NCI-H1694 (cell line): ENCODE measurements at regions not wholly inside any gene's neighbourhood (a gene's known extent, or its start where the extent isn't known, plus 50 kb on each side); places are given as distances from the start of the nearest gene placed in this dataset.
"Not testable (repeated sequence)": the region's sequence is repeated elsewhere in the genome, so short reads cannot be mapped to it uniquely, and the experiment has no call there.

Source experiments
- DNase-seq: peaks from one replicate; lab custom pipeline; 2025; lab: John Stamatoyannopoulos, UW

- no peak for DNase-seq
Observed at GRCh38 chr22:26806445-26807175, 149.2 kb downstream of the MIAT start.

DNA sequence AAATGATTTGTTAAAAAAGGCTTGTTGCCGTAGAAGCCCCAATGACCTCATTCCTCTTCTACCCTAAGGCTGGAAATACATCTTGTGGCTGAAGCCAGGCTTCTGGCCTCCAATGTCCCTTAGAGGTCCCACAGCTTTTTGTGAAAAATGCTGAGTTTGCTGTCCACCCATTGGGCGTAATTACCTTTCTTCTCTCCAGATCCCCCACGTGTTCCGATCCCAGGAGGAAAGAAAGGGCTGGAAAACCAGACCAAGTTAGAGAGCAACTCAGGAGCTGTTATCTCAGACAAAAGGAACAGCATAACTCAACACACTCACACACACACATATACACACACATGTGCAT, 154.2 kb downstream of the MIAT start:
- no peak for DNase-seq

DNA sequence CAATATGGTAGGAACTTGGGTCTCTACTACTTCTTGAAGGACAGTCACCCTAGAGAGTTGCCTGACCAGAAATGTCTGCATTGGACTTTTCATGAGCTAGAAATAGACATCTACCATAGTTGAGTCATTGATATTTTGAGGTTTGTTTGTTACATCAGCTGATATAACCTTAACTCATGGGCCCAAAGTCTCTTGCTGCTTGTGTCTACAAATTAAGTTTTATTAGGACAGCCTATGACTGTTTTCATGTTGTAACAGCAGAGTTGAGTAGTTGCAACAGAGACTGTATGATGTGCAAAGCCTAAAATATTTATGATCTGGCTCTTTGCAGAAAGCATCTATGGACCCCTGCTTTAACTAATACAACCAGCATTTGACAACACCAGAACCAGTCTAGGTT, 155.3 kb downstream of the MIAT start:
- no peak for DNase-seq

DNA sequence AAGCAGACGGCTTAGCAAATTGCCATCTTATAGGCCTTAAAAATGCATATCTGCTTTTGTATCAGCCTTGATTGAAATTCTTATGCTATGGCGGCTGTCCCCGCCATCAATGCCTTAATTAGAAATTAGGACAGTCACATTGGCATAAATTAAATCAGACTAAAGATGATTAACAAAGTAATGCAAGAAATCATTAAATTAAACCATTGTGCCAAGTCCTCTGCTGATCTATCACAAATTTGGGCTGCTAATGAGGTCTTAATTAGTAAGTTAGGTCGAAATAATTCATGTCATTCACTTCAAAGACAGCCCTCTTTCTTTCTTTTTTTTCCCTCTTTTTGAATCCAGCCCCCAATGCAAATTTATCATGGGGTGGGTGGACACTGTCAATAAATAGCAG, 159.3 kb downstream of the MIAT start:
- DNase-seq: no peak

GRCh38 chr22:26817926-26818325, 160.5 kb downstream of the MIAT start:
- no peak for DNase-seq

GRCh38 chr22:26821854-26822253, 164.5 kb downstream of the MIAT start:
- no peak for DNase-seq

DNA sequence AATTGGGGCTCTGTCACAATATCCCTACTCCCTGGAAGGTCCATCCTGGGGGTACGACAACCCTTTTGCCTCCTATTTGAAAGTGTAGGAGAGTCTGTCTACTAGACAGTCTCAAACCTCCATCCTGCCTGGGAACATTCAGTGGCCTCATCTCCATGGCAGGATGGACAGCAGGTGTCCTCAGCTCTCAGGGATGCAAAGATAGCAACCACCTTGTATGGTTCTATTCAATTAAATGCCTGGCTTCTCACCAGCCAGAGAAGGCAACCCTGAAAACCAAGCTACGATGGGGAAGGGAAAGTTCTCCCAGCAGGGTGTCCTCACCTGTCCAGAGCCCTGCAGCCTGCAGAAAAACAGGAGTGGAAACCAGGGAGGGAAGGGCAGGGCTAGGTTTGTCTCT, 164.9 kb downstream of the MIAT start:
- no peak for DNase-seq

- no peak for DNase-seq
Observed at GRCh38 chr22:26823966-26824365, 166.6 kb downstream of the MIAT start.

DNA sequence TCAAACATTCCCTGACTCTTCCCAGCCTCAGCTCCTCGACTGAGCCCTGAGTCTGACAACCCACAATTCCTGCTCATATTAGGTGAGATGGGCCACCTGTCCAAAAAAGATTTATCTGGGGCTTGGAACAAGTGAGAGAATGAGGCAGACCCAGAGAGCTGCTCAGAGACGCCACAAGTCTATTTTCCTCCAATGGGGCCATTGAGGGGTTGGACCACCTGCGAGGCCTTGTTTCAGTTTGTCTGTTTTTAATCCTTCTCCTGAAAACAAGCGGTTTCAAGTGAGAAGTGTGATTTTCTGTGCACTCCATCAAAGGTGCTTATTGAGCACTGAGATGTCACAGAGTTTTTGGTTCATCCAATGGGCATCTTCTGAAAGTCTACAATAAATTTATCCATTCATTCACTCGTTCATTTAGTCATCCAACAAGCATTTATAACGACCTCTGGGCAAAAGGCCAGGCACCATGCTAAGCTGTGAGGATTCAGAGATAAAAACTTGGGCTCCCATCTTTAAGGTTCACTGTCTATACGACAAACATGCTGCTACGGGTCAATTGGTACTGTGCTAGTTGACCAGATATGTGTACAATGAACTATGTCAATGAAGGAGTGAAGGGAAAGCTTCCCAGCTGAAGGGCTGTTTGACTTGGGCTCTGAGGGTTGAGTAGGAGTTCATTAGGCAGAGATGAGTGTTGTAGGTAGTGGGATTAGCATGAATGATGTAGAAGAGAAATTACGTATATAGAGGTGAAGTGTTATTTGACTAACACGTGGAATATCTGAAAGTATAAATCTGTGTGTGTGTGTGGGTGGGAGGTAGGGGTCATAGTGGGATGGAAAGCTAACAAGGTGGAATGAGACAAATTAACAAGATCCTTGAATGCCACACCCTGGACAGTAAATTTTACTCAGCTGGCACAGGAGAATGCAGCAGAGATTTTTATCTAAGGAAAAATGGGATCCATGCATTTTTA, 168.9 kb downstream of the MIAT start:
- no peak for DNase-seq

GRCh38 chr22:26827611-26828010, 170.2 kb downstream of the MIAT start:
- no peak for DNase-seq

DNA sequence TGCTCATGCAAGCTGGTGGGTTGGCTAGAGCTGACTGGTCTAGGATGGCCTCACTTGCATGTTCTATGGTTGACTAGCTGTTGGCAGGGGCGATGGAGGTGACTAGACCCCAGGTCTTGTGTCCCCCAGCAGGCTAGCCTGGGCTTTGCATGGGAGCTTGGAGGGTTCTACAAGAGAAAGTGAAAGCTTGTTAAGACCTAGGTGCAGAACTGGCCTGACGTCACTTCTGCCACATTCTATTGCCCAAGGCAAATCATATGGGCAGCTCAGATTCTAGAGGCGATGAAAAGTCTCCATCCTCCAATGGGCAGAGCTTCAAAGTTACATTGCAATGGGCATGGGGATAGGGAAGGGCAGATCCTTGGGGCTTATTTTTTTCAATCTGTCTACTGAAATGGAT, 170.9 kb downstream of the MIAT start:
- DNase-seq: no peak

- DNase-seq: no peak
Observed at GRCh38 chr22:26830837-26831236, 173.4 kb downstream of the MIAT start.

DNA sequence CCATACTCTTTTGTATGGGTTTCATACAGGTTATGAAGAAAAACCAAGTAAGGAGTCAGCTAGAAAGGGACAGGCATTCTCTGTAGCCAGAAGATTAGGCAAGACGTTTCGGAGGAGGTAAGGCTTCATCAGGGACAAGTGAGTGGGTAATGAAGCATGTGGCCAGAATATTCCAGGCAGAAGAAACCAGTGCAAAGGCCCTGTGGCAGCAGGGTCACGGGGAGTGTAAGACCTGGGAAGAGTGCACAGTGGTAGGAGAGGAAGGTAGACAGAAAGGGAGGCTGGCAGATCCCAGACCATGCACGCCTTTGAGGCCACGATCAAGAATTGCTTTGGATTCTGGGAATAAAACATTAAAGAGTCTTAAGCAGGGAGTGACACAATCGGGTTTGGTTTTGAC, 177.6 kb downstream of the MIAT start:
- DNase-seq: no peak

- peak; percentile 3 for DNase-seq
Observed at GRCh38 chr22:26835929-26836528, 178.6 kb downstream of the MIAT start.

DNA sequence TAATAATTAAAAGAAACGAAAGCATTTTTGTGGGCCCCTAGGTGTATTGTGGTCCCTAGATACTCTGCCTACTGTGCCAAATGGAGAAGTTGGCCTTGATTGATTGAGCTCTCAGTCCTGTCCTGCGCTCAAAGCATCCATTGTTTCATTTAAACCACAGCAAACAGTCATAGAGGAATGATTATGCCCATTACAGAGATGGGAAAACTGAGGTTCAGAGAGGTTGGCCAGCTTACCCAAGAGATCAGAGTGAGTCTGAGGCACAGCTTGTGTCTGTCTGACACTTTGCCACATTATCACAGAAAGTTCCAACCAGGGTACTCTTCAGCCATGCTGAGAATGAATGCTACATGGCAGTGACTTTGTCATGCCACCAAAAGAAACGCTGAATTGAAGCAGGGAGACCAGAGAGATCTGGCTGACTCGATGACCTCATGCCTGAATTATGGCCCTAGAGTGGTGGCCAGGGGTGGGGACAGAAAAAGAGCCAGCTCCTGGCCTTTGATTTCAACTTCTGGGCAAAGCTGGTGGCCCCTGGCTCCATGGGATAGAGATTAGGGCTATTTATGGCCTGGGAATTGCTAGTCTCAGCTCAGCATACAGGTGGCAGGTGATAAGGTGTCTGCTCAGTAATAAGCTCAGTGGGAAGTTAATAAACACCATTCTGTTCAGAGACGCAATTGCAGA, 180.5 kb downstream of the MIAT start:
- DNase-seq: no peak

GRCh38 chr22:26838471-26838825, 181.1 kb downstream of the MIAT start:
- no peak for DNase-seq

- no peak for DNase-seq
Observed at GRCh38 chr22:26839216-26839615, 181.8 kb downstream of the MIAT start.

GRCh38 chr22:26840770-26841169, 183.4 kb downstream of the MIAT start:
- DNase-seq: not testable (repeated sequence)

DNA sequence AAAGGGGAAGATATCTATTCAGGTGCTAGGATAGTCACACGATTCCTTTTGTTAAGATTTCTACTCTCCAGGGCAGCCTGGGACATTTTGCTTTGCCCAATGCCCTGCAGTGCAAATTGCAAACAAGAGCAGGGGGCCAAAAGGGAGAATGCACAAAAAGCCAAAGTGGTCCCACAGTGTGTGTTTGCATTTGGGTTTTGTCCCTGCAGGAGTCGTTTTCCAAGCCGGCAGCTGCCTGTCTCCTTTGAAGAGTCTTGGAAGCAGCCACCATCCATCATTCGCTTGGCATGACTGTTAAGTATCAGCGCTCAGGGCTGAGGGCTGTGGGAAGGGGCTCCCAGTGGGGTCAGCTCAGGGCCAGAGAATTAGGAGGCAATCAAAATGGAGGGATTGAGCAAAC, 184.7 kb downstream of the MIAT start:
- no peak for DNase-seq

DNA sequence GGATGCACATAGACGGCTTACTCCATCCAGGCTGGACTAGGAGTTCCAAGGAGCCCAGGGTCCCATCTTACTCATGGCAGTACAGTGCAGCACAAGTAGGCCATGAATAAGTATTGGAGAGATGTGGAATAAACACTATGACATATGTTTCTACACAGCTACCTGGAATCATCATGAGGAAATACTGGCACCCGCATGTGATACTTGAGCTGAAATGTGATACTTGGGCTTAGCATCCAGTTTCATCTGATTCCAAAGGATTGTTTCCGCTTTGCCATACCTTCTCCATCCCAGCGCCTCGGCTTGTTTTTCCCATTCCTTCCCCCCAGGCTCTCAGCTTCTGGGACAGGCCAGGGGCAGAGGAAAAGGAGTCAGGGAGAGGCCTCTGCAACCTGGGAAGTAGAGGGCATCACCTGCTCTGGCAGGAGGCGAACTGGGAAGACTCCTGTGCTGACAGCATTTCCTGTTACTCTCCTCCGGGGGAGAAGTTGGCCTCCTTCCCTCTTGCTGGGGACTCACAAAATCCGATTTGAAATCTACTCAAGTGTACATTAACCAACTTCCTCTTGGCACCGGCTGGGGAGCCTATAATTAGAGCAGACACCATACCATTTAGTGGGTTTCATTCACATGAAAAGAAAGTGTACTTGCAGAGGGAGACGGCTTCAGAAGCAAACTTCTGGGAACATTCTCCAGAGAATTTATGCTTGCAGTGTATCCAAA, 187.8 kb downstream of the MIAT start:
- no peak for DNase-seq

DNA sequence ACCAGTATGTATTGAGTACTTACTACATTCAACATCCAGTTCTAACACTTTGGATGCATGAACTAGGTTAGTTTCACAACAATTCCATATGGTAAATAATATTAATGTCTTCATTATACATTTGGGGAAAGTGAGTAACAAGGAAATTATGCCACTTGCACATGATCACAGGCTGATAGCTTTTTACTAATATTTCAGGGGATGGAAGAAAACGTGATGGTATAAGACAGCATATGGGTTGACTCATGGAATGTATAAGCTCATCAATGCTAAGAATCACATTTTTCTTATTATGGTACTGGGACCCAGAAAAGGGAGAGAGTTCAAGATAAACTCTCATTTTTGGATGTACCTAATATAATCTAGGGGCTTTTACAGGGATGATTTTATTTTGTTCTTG, 188.7 kb downstream of the MIAT start:
- no peak for DNase-seq

GRCh38 chr22:26846645-26847044, 189.3 kb downstream of the MIAT start:
- DNase-seq: no peak
